ENCODE measurements at regions not wholly inside any gene's neighbourhood (a gene's known extent, or its start where the extent isn't known, plus 50 kb on each side); places are given as distances from the start of the nearest gene placed in this dataset.
"Not testable (repeated sequence)": the region's sequence is repeated elsewhere in the genome, so short reads cannot be mapped to it uniquely, and the experiment has no call there.

DNA sequence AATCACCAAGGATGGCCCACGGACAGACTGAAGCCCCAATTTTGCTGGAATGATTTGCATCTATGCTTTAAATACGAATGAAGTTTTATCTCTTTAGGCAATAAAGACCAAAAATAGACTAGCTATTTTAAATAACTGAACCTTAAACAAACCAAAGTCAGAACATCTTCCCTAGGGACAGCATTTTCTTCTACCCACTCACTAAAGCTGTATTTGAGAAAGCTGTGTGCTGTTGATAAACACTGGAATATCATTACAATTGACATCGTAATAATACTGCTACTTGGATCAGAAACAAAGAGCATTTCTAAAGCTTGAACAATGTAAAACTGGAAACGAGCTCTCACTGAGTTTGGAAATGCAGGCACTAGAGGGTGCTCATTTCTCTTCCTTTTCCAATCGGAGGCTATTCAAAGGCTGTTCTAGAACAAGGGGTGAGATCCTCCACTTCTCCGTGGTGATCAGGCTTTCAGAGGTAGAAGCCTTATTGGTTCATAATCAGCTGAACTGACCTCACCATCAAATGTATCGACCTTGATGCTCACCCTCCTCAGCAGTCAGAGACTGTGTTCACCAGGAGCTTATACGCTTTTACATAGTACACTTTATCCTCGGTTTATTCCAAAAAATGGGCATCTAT, 225.3 kb upstream of the PRSS1 start:
- DNase-seq, result no peak

DNA sequence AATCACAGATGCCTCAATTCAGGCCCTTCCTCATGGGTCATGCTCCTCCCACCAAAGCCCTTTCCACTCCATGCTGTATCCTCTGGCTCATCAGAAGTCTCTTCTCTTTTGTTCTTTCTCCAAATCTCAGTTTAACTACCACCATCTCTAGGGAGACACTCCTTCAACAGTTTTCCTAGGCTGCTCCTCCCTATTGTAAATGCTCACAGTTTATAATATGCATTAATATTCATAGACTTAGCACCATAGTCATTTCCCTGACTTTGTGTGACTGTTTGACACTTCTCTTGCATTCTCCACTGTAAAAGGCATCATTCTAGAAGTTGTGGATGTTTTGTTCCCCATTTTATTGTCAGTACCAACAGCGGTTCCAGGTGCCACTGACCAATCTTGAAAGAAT, 226.5 kb upstream of the PRSS1 start:
- DNase-seq, result no peak

DNA sequence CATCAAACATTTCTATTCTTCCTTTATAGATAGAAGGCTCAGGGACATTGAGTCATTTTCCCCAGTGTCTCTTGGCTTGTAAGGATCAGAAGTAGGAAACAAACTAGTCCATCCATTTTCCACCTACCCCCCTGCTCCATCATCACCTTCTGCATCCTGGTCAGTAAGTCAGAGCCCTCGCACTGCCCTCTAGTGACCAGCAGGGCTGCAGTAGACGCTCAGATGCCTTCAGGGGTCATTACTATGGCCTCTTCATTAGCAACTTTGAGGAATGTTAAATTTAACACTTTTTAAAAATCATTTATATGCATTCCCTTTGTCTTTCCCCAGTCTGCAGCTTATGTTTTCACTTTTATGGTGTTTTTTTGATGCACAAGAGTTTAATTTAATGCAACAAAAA, 228.4 kb upstream of the PRSS1 start:
- not testable (repeated sequence) for DNase-seq

DNA sequence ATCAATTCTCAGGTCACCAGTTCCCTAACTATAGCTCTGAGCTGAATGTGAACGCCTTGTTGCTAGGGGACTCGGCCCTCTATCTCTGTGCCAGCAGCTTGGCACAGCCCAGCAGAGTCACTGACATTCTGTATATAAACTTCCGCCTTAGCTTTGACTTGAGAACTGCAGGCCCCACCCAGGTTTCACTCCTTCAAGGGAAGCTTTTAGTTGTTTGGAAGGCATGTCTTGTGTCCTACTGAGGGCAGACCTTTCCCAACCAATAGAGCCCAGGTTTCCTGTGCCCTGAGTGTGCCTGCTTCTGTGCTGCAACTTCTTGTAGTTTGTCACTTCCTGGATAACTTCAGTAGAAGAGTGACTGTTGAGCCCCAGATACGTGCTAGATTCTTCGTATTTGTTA, 228.8 kb upstream of the PRSS1 start:
- not testable (repeated sequence) for DNase-seq

DNA sequence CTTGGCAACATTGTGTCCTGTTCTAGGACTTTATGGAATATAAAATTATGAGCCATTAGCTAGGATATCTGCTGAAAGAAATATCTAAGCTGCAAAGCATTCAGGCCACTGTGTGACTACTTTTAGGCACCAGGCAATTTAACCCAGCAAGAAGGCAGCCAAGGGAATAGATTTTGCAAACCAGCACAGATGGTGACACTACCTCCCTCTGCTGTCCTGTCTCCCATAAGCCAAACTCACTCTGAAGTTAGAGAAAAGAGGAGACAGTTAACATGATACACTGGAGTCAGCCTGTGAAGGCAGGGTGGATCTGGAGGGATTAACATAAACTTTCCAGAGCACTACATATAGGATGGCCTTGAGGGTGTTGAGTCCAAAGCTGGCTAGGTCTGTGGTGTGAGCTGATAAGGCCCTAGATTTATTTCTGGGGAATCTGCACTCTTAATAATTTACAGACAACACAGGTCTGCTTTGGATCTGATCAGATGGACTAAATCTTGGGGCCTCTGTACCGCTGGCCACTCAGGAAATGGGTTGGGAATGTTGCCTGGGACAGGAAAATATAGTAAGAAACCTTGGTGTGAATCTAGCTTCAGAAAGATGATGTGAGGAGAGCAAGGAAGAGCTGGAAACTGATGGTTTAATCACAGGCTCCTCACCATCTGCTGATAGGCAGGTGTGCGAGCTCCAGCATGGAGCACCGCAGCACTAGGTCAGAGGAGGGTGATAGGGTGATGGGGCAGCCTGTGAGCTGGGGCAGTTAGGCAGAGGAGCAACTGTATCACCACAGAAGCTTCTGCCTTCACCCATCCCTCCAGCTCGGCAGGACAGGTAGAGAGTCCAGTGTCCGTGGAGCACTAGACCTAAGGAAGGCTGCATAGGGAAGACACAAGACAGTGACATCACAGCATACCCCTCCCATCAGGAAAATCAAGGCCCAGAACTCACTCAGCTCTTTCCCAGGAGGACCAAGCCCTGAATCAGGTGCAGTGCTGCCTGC, 229.9 kb upstream of the PRSS1 start:
- DNase-seq, result no peak

DNA sequence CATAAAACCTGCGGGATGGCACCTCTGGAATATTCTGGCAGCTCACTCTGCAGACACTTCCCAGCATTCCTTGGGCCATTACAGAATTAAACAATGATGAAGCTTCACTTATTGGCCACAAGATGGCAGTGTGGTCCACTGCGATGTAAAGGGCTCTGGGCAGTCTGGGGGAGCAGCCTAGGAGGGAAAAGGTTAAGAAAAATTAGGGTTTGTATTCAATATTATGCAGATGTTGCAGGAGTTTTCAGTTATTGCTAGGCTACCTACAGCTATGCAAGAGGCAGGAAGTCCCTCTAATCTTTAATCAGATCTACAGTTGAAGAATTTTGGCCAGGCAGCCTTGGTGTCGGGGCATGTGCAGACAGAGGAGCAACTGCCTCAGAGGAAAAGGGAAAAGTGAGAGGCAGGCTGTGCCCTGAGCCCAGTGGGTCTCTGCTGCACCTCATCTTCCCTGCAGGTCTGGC, 233.2 kb upstream of the PRSS1 start:
- peak; percentile 46 for DNase-seq

DNA sequence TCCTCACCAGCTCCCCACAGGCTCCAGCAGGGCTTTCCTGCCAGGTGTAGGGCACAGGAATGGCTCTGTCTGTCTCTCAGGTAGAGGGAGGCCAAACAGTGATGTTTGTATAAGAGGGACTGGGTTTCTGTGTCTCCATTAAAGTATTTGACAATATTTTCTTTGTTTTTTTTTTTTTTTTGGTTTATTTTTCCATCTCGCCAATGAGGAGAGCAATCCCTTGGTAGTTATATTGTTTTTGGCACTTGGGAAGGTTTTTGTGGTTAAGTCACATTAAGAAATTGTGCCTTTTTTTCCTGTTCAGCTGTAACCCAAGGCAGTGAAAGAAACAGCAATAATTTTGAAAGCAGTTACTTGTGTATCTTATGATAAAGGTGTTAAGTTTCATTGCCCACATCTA, 234.6 kb upstream of the PRSS1 start:
- not testable (repeated sequence) for DNase-seq

DNA sequence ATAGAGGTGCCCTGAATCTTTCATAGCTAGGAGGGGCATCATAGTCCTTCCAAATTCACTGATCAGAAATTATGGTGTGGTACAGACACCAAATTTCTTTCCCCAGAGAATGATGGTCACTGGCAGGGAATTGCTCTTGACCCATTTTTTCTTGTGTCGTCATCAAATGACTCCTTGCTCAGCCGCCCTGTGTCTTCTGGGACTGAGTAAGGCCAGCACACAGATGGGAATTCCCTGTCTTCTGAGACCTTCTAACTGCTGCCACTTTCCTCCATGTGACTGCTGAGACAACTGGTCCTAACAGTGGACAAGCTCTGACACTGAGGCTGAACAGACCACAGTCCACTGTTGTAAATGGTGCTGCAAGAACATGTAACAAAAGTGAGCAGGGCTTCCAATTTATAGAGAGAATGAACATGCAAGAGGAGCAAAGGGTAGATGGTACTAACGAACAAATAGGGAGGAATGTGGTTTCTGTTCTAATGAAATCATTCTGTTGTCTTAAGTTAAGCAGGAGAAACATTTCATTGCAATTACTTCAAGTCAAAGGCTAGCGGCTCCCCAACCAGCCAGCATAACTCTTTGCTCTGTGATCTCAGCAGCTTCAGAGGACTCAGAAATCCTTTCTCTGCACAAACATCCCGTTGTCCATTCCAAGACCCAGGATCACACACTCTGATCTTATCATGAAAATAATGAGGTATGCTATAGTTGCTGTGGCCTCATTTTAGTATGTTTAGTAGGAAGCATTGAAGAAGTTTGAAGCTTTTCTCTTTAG, 235.9 kb upstream of the PRSS1 start:
- no peak for DNase-seq

DNA sequence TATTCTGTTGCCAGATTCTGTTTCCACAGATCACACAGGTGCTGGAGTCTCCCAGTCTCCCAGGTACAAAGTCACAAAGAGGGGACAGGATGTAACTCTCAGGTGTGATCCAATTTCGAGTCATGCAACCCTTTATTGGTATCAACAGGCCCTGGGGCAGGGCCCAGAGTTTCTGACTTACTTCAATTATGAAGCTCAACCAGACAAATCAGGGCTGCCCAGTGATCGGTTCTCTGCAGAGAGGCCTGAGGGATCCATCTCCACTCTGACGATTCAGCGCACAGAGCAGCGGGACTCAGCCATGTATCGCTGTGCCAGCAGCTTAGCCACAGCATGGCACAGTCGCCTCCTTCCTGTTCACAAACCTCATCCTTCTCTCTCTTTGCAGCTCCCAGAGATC, 237.5 kb upstream of the PRSS1 start:
- DNase-seq, result no peak

DNA sequence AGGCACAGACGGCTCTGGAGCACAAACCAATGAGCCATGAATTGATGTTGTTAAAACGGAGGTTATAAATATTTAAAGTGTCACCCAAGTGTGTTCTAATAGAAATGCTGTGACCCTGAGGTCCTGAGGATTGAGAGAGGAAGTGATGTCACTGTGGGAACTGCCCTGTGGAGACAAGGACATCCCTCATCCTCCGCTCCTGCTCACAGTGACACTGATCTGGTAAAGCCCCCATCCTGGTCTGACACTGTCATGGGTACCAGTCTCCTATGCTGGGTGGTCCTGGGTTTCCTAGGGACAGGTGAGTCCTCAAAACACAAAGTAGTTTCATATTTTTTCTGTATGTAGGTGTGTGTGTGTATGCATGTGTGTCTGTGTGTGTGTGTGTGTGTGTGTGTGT, 237.9 kb upstream of the PRSS1 start:
- no peak for DNase-seq

DNA sequence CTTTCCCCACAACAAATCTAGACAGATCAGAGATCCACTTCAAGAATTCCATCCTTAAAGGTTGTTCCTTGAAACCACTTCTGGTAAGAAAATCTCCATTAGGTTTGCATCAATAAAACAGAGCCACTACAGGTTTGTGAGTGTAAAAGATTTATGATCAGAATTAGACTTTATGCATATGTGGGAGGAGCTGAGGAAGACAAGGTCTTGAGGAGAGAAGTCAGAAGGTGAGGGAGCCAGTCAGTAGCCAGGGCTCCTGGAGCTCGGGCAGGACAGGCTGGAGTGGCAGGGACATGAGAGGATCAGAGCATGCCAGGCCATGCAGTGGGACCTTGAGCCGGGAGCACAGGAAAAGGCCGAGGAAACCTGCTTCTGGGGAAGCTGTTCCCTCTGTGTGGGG, 240.0 kb upstream of the PRSS1 start:
- DNase-seq, result not testable (repeated sequence)

DNA sequence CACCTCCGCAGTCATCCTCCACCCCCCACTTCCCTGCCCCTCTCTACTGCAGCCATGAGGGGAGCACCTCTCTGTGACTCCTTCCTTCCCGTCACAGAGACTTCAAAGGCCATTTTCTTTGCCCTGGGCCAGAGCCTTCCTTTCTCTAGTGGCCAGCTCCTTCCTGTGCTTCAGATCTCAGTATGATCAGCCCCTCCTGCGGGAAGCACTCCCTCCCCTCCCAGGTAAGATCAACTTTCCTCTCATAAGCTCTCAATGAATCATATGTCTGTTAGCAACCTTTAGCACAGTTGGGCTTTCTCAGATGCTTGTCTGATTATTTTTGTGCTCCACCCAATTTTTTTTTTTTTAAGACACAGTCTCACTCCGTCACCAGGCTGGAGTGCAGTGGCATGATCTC, 241.0 kb upstream of the PRSS1 start:
- no peak for DNase-seq

DNA sequence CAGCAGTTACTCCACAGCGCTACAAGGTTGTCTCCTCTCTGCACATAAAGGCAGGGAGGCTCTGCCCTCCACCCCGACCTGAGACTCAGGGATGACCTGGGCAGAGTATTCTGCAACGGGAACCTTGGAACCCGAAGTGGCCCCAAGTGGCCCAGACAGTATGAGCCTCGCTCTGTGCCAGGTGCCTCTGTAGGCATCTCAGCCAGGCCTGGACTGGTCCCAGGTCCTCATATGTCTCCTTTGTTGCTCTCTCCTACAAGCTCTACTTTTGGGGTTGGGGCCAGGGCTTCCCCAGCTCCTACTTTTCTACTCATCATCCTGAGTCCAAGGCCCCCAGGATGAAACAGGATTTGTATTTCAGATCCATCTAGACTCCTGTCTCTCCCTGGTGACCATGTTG, 241.5 kb upstream of the PRSS1 start:
- no peak for DNase-seq

DNA sequence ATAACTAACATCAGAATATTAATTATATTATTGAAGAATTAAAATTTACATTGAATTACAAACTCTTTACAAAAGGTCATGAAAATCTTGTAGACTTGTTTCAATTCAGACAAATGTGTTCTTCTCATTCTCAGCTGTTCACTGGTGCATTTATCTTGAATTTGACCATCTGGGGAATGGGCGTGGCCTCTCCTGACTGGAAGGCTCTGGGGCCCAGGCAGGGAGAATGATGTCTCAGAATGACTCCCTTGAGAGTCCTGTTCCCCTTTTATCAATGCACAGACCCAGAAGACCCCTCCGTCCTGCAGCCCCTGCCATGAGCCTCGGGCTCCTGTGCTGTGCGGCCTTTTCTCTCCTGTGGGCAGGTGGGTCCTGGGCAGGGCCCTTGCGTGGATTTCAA, 242.2 kb upstream of the PRSS1 start:
- not testable (repeated sequence) for DNase-seq

DNA sequence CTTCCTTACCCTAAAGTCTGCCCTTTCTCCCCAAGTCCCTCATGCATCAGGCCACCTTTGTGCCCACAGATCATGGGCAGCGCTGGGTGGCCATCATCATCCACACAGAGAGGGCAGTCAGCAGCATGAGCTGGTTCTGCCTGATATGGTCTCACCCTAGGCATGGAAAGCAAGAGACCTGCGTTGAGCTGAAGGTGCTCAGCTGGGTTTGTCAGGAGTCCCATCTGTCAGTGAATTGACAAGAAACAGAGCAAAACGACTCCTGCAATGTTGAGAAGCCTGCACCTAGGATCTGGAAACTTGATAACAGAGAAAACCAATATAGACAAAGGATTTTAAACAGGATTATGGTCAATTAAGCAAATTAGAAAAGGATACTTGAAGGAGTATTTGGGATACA, 242.7 kb upstream of the PRSS1 start:
- DNase-seq, result no peak

DNA sequence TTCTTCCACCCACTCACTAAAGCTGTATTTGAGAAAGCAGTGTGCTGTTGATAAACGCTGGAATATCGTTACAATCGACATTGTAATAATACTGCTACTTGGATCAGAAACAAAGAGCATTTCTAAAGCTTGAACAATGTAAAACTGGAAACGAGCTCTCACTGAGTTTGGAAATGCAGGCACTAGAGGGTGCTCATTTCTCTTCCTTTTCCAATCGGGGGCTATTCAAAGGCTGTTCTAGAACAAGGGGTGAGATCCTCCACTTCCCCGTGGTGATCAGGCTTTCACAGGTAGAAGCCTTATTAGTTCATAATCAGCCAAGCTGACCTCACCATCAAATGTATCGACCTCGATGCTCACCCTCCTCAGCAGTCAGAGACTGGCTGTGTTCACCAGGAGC, 245.3 kb upstream of the PRSS1 start:
- not testable (repeated sequence) for DNase-seq

DNA sequence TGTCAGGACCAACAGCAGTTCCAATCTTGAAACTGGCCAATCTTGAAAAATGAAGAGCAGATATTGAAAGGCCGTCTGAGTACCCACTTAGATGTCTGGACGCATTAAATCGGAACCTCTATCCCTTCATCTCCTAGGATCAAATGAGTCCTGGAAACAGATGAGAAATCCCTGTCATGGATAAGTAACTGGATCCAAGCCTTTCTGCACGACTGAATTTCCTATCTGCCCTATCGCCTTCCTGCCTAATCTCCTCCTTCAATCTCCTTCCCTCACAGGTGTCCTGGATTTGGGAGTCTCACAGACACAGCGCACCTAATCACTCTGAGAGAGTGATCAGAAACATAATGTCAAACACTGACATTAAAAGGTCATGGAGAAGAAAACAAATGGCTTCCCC, 245.2 kb upstream of the PRSS58 start:
- no peak for DNase-seq

DNA sequence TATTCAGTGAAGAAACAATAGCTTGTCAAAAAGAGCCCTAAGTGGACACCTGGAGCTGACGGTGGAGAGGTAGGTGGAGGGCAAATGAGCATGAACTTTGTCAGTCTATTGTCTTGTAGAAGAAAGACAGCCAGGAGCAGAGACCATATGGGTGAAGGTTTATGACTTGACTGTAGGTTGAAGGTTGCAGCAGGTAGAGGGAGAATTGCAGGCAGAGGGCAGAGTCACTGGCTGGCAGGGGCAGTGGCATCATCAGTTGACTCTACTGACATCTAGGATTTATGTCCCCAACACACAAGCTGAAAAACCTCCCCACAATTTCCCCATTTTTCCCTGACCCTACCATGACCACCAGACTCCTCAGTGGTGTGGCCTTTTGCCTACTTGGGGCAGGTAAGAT, 243.6 kb upstream of the PRSS58 start:
- no peak for DNase-seq

DNA sequence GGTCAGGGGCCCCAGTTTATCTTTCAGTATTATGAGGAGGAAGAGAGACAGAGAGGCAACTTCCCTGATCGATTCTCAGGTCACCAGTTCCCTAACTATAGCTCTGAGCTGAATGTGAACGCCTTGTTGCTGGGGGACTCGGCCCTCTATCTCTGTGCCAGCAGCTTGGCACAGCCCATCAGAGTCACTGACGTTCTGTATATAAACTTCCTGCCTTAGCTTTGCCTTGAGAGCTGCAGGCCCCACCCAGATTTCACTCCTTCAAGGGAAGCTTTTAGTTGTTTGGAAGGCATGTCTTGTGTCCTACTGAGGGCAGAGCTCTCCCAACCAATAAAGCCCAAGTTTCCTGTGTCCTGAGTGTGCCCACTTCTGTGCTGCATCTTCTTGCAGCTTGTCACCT, 242.5 kb upstream of the PRSS58 start:
- DNase-seq, result no peak

DNA sequence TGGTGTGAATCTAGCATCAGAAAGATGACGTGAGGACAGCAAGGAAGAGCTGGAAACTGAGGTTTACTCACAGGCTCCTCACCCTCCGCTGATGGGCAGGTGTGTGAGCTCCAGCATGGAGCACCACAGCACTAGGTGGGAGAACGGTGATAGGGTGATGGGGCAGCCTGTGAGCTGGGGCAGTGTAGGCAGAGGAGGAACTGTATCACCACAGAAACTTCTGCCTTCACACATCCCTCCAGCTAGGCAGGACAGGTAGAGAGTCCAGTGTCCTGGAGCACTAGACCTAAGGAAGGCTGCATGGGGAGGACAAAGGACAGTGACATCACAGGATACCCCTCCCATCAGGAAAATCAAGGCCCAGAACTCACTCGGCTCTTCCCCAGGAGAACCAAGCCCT, 241.8 kb upstream of the PRSS58 start:
- no peak for DNase-seq

DNA sequence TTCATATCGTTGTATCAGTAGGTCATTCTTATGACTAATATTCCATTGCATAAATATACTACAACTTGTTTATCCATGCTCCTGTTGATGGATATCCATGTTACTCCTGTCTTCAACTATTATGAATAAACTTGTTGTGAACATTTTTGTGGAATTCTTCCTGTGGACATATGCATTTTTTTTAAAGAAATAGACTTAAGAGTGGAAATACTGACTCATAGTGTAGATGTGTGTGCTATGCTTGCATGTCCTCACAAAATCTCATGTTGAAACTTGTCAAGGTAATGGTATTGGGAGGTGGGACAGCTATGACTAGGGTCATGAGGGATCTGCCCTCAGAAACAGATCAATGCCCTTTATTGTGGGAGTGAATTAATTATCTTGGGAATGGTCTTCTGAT, 240.5 kb upstream of the PRSS58 start:
- DNase-seq, result no peak

DNA sequence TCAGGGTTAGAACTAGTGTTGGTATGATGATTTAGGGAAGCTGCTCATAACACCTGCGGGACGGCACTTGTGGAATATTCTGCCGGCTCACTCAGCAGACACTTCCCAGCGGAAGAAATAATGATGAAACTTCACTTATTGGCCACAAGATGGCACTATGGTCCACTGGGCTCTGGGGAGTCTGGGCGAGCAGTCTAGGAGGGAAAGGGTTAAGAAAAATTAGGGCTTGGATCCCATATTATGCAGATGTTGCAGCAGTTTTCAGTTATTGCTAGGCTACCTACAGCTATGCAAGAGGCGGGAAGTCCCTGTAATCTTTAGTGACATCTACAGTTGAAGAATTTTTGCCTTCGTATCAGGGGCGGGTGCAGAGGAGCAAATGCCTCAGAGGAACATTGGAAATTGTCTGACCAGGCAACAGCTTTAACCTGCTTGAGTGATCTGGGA, 238.7 kb upstream of the PRSS58 start:
- DNase-seq, result peak; percentile 43

DNA sequence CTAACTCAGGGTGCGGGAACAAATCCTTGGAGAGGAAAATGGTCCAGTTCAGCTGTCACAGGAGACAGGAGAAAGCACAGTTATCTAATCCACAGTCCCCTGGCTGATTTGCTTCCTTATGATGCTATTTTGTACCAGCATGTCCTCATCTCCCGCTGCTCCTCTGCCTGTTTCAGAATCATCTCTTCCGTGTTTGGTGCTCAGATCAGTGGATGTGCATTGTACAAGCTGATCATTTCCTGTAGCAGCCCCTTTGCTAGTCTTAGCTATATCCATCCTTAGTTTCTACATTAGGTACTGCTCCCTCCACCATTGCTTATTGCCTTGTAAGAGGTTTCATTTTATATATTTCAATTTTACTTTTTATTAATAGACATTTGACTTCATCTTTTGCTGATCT, 238.0 kb upstream of the PRSS58 start:
- not testable (repeated sequence) for DNase-seq
